Tibial artery (tissue), 4 donors: ENCODE measurements at regions not wholly inside any gene's neighbourhood (a gene's known extent, or its start where the extent isn't known, plus 50 kb on each side); places are given as distances from the start of the nearest gene placed in this dataset.

ENCODE experiments used
- DNase-seq, 2 donors: peaks; one replicate each; pipeline ENCODE4 v3.0.0-alpha.2; 2019
- H3K27ac ChIP-seq, 2 donors: fragments of 200-600 bp; sonication (generic) in 1 of 2; 1 replicate in 1 of 2; 2 replicates in 1 of 2; pipeline ENCODE4 v1.5.1; 2018 to 2019; ENCODE audit warnings: mild to moderate bottlenecking in 1 of 2
- H3K27me3 ChIP-seq, 2 donors: fragments of 200-600 bp; sonication (generic) in 1 of 2; one replicate each; pipeline versions ENCODE4 v1.5.1 to v1.6.0; 2016 to 2019
- H3K36me3 ChIP-seq, 3 donors: fragments of 200-600 bp; sonication (generic) in 2 of 3; one replicate each; pipeline ENCODE4 v1.5.1; 2016 to 2019; ENCODE audit warnings: mild to moderate bottlenecking in 2 of 3
- H3K4me1 ChIP-seq, 4 donors: fragments of 200-600 bp; sonication (generic) in 2 of 4; 1 replicate in 3 of 4; 2 replicates in 1 of 4; pipeline ENCODE4 v1.5.1; 2016 to 2019
- H3K4me3 ChIP-seq, 2 donors: fragments of 200-600 bp; sonication (generic) in 1 of 2; 1 replicate in 1 of 2; 2 replicates in 1 of 2; pipeline ENCODE4 v1.5.1; 2018 to 2019; ENCODE audit warnings: mild to moderate bottlenecking in 2 of 2
- H3K9me3 ChIP-seq, 3 donors: fragments of 200-600 bp; sonication (generic) in 1 of 3; one replicate each; pipeline ENCODE4 v1.5.1; 2016 to 2019
- intact Hi-C: fragments of 100-400 bp; cut with DNase I; formaldehyde crosslinking; loops from one replicate; pipeline ENCODE4 v1.15.0; 2023; ENCODE audit warnings: low total_unique reads
- TF ChIP-seq, protein P1 (sequence below), 2 experiments: fragments of 200-600 bp in 1 of 2; fragments of 450-650 bp in 1 of 2; IDR thresholded peaks; one replicate each; pipeline ENCODE4 v1.5.1; 2017 to 2019; ENCODE audit warnings: antibody characterized with exemption in 2 of 2, mild to moderate bottlenecking in 1 of 2, moderate library complexity in 1 of 2

DNA sequence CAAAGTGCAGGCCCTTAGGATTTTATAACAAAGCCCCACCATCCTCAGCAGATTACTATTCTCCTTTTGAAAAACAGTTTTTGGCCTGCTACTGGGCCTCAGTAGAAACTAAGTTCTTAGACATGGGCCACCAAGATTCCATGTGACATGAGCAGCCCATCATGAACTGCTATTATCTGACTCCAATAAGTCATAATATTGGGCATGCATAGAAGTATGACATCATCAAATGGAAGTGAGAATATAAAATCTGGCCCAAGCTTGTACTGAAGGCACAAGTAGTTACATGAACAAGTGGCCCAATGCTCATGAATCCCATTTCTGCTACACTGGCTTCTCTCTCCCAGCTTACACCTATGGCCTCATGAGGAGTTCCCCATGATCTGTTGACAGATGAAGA, 404.8 kb downstream of the EPHA5 start:
- H3K4me1 ChIP-seq: no peaks in the 10 kb centered on the region
- intact Hi-C loops: no loop called here
- no peaks in the 10 kb centered on the region for H3K27me3 ChIP-seq
- H3K27ac ChIP-seq: no peak overlapping the region
- H3K4me3 ChIP-seq: no peak overlapping the region
- DNase-seq: no peak
- H3K9me3 ChIP-seq: no peaks in the 10 kb centered on the region
- TF ChIP-seq, protein P1, sequence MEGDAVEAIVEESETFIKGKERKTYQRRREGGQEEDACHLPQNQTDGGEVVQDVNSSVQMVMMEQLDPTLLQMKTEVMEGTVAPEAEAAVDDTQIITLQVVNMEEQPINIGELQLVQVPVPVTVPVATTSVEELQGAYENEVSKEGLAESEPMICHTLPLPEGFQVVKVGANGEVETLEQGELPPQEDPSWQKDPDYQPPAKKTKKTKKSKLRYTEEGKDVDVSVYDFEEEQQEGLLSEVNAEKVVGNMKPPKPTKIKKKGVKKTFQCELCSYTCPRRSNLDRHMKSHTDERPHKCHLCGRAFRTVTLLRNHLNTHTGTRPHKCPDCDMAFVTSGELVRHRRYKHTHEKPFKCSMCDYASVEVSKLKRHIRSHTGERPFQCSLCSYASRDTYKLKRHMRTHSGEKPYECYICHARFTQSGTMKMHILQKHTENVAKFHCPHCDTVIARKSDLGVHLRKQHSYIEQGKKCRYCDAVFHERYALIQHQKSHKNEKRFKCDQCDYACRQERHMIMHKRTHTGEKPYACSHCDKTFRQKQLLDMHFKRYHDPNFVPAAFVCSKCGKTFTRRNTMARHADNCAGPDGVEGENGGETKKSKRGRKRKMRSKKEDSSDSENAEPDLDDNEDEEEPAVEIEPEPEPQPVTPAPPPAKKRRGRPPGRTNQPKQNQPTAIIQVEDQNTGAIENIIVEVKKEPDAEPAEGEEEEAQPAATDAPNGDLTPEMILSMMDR (IDR thresholded peaks at IDR 0.05): no peak
- no peaks in the 10 kb centered on the region for H3K36me3 ChIP-seq

DNA sequence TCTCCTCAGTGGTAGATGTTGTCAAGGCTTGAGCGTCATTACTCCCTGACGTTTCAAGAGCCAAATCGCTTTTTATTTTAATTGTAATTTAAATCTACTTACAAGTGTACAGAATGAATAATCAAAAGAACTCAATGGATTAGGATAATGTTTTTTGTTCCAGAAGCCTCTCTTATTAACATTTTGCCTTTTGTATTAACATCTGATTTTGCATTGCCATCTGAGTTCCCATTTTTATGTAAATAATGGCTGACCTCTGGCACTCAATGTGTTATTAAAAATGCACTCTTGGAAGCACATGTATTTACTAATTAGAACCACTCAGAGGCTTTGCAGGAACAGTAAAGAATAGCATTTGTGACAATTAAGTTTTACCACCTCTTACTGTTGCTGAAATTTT, 411.0 kb downstream of the EPHA5 start:
- H3K36me3 ChIP-seq: no peaks in the 10 kb centered on the region
- no peak for DNase-seq
- H3K27me3 ChIP-seq: no peaks in the 10 kb centered on the region
- intact Hi-C loops: no loop called here
- no peaks in the 10 kb centered on the region for H3K9me3 ChIP-seq
- H3K4me1 ChIP-seq: no peaks in the 10 kb centered on the region
- no peak overlapping the region for H3K27ac ChIP-seq
- TF ChIP-seq, protein P1 (IDR thresholded peaks at IDR 0.05): no peak
- H3K4me3 ChIP-seq: no peak overlapping the region

DNA sequence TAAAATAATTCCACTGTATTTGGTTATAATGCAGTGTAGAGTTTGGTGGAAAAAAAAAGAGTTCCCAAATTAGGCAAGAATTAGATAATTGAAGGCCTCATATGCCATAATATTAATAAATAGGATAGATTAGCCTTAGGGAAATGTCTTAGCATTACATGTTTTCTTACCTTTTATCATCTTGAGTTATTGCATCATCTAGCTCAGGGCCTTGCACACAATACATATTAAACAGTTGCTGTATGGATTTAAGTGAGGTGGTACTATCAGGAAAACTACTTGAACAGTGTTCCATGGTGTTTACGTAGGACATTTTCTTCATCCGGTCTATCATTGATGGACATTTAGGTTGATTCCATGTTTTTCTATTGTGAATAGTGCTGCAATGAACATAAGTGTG, 419.4 kb downstream of the EPHA5 start:
- Histone ChIP-seq H3K4me1 (no peaks in the 10 kb centered on the region), H3K27ac (no peak overlapping the region), H3K4me3 (no peak overlapping the region), H3K36me3 (no peaks in the 10 kb centered on the region), H3K27me3 (no peaks in the 10 kb centered on the region), H3K9me3 (no peaks in the 10 kb centered on the region)
- intact Hi-C loops: no loop called here
- no peak for DNase-seq
- TF ChIP-seq, protein P1 (IDR thresholded peaks at IDR 0.05): no peak

DNA sequence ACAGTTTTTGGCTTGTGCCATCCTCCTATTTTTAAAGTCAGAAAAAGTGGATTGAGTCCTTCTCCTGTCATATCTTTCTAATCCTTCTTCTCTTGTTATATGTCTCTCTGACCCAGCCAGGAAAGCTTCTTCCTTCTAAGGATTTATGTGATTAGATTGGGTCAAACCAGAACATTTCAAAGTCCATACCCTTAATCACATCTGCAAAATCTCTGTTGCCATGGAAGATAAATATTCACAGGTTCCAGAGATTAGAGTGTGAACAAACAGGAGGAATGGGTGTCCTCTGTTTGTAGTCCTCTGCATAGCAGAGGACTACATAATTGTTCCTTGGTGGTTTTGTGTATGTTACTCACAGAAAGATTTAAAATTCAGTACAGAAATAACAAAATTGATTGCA, 421.2 kb downstream of the EPHA5 start:
- no peaks in the 10 kb centered on the region for H3K27me3 ChIP-seq
- intact Hi-C loops: no loop called here
- H3K36me3 ChIP-seq: no peaks in the 10 kb centered on the region
- H3K4me1 ChIP-seq: no peaks in the 10 kb centered on the region
- no peak overlapping the region for H3K4me3 ChIP-seq
- no peak overlapping the region for H3K27ac ChIP-seq
- TF ChIP-seq, protein P1 (IDR thresholded peaks at IDR 0.05): no peak
- DNase-seq: no peak
- H3K9me3 ChIP-seq: no peaks in the 10 kb centered on the region

DNA sequence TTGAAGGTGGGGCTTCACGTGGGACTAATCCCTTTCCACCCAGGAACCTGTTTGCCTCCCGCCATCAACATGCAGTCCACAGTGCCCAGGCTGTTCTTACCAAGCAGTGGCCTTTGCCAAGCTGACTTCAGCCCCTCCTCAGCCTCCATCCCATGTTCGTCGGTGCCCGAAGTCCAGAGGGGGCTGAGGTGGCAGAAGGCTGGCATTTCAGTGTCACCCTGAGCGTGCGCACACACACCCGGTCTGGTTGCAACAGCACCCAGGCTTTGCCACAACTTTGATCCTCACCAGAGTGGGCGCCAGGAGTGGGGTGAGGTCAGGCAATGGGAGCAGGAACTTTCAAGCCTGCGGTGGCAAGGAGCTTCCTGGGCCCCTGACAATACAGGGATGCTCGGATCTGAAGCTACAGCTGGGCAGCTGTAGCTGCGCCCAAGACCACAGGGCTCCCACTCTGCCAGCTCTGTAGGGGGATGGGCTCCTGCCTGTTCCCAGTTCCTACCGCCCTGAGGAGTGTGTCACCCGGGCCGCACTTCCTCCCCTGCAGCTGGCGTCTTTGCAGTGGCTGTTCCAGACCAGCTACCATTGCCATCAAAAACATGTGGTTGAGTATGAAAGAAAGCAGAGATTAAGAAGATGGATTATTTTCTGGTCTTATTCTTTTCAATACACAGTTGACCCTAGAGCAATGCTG, 428.0 kb downstream of the EPHA5 start:
- Histone ChIP-seq H3K27ac (no peak overlapping the region), H3K9me3 (no peaks in the 10 kb centered on the region), H3K27me3 (no peaks in the 10 kb centered on the region), H3K36me3 (no peaks in the 10 kb centered on the region), H3K4me1 (peaks cover 0 to 11% (median 2%) of the 10 kb centered on the region in 4 donors), H3K4me3 (no peak overlapping the region)
- TF ChIP-seq, protein P1 (IDR thresholded peaks at IDR 0.05): no peak
- intact Hi-C loops: no loop called here
- no peak for DNase-seq
